GM18519 (cell line): ENCODE measurements at regions not wholly inside any gene's neighbourhood (a gene's known extent, or its start where the extent isn't known, plus 50 kb on each side); places are given as distances from the start of the nearest gene placed in this dataset.

ENCODE experiments used
- ATAC-seq: cut with Tn5 transposase; IDR thresholded peaks from one replicate; pipeline ENCODE4 v1.9.1; 2021; ENCODE audit warnings: mild to moderate bottlenecking, moderate library complexity; ENCODE audit not compliant: unreplicated experiment, low FRiP score

DNA sequence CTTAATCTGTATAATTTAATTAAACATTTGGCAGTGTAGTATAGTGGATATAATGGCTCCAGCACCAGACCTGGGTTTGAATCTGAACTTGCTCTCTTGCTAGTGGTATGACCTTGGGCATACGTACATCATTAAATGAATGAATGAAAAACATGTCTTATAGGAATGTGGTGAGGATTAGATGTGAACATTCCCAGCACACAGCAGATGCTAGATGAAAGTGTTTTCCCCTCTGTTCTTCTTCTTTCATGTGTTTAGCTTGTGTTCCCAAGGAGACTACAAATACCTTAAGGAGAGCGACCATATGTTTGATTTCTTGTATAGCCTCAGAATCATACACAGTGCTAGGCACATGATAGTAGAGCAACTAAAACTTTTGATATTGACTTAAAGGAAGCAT is 56.5 kb downstream of the CT47B1 start:
- ATAC-seq, result no peak

DNA sequence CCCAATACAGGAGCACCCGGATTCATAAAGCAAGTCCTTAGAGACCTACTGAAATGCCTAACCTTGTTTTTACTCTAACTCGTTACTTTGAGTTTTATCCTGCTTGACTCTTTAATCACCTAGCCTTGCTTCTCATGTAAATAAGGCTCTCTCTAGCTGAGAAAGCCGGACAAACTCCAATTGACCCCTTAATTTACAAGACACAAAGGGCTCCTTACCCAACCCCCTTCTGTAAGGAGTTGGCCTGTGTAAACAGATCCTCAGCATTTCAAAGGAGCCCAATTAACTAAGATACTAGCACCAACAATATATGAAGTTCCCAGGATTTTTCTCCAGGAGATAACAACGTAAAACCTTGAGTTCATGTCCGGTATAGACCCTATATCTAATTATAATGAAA is 61.7 kb downstream of the CT47B1 start:
- no peak for ATAC-seq

DNA sequence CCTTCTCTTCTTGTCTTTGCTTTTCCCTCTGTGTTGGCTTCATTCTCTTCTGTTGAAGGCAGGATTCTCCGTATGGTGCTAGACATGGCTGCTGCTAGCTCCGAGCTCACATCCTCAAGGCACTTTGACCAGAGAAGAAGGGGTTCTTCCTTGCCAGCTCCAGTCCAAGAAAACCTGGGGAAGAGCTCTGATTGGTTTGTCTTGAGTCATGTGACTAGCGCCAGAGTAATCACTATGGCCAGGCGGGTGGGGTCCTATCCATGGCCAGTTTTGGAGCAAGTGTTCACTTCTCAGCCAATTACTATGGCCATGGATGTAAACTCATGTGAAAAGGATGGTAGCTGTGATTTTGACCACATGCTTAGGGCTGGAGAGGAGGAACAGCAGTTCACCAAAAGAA is 74.2 kb downstream of the CT47B1 start:
- no peak for ATAC-seq

DNA sequence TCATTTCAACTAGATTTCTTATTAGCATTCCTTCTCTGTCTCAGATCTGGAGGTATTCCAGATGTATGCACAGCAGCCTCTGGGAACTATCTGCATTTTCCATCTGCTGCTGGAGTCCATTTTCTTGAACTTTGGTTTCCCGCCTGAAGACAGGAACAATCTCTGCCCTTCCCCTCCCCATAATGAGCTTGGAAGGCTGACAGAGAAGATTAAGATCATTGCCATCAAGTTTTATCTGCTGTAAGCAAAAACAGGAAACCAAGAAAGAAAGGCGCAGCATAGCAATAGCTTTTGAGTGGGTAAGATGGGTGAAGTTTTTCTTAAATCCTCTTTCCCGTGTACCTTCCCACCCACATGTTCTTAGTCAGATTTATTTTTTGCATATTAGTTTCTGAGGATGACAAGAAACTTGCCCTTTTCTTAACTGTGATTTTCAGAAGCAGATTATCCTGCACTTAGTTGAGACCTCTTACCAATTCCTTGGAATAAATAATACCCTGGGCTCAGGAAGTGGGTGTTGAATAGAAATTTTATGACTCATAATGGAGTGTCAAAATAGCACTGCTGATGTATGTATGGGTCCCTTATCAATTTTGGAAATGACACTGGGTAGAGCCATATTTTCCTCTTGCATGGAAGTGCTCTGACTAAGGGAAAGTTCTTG is 78.3 kb downstream of the CT47B1 start:
- ATAC-seq, result no peak

DNA sequence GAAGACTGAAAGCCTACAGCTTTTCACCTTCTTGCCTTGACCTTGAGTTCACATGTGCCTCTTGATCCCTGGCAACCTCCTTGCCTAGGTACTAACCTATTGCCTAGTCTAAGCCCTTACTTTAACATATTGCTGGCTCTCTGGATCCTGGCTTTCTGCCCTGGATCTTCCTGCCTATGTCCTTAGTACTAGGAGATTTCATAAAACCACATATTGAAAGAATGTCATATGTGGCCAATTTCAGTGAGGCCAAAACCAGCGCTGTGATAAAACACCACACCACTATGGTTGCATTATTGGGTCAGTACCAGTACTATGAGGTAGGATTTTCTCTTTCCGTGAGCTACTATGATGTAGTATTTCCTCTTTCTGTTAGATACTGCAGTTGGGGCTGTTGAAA is 80.4 kb downstream of the CT47B1 start:
- no peak for ATAC-seq

DNA sequence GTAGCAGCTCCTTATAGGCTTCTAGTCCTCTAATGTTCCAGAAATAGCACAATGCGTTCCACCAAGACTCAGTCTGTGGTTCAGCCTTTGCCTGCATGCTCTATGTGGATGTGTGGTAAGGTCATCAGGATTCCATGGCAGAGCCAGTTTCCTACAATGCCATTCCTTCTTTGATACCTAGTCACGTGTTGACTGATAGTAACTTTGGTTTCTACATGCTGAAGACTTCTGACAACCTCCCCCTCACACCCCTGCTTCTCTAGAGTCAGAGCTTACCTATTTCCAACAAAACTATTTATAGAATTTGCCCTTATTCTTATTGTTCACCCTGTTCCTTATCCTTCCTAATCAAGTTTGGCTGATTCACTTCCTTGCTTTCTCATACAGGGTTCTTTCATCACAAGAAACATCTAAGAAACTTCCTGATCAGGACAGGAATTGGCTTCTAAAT is 81.1 kb downstream of the CT47B1 start:
- ATAC-seq, result no peak

DNA sequence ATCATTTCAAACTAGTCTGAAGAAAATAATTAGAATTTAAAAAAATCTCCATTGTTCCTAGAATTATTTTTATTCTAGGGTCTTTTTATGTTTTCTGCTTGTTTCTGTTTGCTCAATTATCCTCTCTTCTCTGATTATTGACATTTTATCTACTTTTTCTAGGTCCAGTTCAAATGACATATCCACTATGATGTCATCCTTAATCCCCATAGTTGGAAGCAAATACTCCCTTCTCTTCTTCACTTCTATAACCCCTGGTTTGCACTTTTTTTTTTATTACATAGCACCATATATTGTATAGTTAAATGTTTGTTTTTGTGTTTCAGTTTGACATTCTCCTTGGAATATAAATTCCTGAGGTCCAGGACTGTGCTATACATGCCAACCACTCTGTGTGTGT is 82.6 kb downstream of the CT47B1 start:
- ATAC-seq, result no peak

DNA sequence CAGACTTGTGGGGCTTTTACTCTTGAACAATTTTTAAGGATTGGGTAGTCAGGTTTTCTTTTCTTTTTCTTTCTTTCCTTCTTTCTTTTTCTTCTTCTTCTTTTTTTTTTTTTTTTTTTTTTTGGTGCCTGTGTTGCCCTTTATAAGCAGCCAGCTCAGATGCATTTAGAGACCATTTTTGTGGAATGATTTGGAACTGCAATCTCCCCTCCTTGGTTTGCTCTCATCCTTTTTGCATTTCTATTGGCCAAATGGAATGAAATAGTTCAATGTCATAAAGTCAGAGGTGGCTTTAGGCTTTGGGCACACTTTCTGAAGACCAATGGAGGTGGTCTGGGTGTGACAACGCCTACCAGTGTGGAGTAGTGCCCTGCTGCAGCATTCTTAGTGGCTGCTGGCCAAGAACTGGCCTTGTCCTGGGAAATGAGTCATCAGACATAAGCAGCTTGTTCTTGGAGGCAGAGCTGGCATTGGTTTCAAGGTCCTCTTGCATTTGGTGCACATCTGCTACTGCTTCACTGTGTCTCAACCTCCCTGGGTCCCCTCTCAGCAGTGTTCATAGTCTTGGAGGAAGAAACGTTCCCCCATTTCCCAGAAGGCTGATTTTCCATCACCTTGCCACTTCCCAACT is 84.5 kb downstream of the CT47B1 start:
- no peak for ATAC-seq

DNA sequence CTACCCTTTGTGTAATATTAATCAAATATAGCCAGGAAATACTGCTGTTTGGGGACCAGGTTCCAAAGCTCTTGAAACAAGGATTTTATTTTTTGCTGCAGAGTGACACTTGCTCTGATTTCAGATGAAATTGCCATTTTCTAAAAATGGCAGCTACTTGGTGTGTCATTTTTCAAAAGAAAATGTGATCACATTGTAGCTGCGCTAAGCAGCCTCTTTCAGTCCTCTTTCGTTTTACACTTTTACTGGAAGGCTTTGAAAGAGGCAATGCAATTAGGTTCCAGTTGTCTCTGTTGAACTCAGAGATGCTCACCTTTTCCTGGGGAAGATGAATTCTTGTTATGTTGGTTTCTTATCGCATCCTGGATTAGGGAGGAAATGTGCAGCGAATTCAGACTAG is 85.1 kb downstream of the CT47B1 start:
- no peak for ATAC-seq

DNA sequence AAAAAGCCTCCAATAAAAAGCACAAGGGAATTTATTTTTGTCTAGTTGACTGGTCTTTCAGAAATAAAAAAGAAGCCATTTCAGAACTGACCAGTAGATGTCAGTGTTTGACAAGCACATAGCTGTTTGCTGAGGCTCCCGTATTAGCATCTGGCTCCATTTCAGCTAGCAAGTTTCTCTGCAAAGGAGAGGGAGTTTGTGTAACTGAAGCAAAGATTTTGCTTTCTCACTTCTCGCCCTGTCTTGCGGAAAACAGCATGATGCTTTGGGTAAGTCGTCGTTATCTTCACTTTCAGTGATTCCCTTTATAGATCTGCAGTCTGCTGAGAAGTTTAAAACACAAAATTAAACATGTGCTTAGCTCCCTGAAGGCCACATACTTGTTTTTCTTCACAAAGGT is 85.5 kb downstream of the CT47B1 start:
- ATAC-seq, result peak; percentile 69

DNA sequence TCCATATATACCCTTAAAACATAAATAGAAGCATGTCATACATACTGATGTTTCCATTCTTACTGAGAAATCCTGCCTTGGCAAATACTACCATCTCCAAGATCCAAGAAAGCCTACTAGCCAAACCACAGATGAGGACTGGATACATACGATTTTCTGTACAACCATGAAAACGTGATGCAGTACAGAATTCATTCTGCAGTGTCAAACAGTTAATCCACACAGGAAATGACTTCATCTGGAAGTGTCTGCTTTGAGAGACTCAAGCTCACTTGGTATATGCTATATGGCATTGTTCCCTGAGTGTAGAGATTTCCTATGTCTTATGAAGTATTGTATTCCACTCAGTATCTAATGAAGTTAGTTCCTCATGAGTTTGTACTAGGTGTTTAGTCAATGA is 94.3 kb downstream of the CT47B1 start:
- no peak for ATAC-seq

DNA sequence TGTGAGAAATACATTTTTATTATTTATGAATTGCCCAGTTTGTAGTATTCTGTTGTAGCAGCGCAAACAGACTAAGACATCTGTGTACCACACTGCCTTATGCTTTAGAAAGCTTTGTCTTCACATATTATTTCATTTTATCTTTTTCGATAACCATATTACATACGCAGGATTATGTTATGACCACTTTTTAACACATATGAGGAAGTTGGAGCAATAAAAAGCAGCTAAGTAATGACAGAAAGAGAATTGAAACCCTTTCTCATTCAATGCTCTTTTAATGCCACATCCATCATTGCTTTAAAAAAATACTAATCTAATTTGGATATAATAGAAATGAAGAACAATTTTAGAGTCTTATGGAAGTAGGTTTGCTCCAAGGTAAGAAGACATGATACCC is 99.7 kb downstream of the CT47B1 start:
- ATAC-seq, result no peak

DNA sequence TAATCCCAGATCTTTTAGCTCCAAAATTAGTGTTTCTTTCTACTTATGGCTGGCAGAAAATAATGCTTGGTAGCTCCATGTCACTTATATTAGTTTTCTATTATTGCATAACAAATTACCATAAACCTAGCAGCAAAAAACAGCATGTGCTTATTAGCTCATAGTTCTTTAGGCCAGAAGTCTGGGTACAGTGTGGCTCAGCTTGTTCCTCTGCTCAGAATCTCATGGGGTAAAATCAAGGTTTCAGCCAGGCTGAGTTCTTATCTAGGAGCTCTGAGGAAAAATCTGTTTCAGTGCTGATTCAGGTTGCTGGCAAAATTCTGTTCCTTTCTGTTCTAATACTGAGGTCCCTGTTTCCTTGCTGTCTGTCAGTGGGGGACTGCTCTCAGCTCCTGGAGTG is 101.1 kb downstream of the CT47B1 start:
- no peak for ATAC-seq

DNA sequence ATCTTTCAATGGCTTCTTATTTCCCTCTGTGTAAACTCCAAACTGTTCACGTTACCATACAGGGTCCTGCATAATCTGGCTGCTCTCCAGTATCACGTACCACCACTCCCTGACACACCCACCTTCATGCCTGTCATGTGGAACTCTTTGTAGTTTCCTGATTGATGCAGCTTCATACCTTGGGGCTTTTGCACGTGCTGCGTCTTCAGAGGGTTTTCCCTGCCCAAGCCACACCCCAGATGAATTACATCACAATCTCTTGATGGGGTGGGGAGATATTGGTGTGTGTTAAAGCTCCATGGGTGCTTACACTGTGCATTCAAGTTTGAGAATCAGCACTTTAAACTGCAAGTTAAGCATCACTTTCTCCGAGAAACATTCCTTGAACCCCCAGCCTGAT is 101.9 kb downstream of the CT47B1 start:
- ATAC-seq, result no peak

DNA sequence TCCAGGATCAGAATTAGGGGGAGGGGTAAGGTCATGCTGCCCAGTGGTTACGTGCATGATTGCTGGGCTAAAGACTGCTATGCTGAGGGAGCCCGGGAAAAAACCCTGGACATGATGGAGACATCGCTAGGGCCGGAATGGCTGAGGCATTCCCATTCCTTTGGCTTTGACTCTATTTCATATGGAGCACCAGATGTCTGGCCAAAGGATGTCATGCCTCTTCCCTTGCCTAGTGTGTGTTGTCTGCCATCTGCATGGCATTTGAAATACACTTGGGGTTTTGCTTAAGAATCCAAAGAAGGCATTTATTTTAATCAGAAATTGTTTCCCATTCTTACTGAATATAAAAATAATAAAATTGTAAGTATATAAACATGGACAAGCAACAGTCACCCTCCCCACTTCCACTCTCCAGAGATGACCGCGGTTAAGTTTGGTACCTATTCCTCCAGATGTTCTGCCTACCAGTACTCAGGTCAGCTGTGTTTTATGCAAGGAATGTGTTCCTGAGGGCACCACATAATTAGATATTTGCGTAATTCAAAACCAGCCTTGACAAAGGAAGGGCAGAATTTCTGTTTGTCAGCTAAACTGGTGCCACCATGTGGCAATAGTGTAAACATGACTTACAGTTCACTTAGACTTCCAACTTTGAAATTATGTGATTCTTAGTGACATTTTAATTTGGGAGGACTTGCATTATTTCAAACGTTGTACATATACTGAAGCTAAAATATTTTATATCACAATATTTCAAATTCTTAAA is 105.9 kb downstream of the CT47B1 start:
- ATAC-seq, result no peak

DNA sequence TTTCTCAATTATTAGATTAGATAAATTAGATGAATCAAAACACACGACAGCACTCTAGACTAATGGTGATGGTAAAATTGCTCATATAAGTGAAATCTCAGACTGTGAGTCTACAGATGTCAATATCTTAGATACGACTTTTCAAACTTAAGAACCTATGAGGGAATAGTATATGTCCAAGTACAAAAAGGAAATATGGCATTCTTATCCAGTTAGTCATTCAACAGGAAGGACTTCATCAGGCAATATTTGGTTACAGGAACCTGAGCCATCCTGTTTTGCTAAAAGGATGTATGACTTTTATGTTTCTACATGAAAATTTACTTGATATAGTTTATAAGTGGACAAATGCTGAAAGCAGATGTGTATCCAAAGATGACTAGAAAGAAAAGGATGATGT is 107.0 kb downstream of the CT47B1 start:
- ATAC-seq, result no peak

DNA sequence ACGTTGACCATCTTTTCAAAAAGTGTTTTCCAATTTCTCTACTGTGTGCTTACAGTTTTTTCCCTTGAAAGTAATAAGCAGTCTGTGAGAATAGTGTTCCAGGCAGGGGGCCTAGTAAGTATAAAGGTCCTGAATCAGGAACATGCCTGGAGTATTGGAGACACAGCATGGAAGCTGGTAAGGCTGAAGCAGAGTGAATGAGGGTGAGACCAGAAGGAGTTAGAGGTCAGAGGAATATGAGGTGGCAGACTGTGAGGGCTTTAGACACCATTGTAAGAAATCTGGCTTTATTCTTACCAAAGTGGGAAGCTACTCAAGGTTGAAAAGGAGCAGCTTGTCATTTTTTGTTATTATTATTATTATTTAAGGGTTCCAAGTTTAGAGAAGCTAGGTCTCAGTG is 107.4 kb downstream of the CT47B1 start:
- no peak for ATAC-seq

DNA sequence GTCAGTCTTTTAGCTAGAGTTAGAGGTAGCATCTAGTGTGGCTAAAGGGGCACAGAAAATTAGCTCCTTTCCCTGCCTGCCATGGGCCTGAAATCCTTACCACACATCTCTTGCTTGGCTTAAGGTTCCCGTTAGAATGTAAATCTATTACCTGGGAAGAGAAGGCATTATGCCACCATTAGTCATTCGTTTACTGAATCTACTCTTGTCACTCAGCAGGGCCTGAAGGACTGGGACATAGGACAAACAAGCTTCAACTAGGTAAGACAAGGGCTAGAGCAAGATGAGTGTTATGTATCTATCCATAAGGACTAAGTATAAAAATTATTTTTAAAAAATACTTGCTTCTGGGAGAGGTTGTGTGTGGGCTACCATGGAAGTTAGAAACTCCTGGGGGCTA is 112.4 kb downstream of the CT47B1 start:
- no peak for ATAC-seq

DNA sequence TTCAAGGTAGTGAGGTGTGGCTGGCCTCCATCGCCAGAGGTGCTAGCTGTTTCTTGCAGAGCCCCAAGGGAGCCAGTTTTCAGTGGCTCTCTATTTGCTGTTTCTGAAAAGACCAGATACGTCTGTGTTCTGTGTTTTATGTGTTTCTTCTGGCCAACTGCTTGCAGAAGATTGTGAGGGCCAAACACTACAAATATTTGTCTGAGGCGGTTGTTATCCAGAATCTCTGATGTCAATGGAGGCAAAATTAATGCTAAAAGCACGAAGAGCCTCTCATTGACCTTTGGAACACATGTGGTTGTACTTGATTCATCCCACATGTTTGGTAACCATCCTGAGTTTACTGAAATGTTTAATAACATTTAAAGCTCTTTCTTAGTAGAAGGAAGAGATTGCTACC is 113.9 kb downstream of the CT47B1 start:
- ATAC-seq, result no peak

DNA sequence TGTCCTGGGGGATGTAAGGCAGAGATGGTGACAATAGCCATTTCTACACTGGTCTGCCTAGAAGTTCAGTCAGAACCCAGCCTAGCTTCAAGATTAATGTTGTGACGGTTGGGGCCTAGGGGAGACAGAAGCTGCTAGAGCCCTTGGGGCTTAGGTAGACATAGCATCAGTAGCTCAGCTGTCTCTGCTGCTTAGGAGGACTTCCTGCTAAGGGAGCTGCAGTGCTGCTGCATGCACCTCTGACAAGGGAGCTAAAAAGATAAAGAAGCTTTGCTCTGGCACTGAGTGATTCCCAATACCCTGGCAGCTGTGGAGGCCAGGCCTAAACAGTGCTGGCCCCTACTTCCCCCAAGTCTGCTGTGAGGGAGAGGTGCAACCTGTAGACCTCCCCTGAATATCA is 116.0 kb downstream of the CT47B1 start:
- no peak for ATAC-seq

DNA sequence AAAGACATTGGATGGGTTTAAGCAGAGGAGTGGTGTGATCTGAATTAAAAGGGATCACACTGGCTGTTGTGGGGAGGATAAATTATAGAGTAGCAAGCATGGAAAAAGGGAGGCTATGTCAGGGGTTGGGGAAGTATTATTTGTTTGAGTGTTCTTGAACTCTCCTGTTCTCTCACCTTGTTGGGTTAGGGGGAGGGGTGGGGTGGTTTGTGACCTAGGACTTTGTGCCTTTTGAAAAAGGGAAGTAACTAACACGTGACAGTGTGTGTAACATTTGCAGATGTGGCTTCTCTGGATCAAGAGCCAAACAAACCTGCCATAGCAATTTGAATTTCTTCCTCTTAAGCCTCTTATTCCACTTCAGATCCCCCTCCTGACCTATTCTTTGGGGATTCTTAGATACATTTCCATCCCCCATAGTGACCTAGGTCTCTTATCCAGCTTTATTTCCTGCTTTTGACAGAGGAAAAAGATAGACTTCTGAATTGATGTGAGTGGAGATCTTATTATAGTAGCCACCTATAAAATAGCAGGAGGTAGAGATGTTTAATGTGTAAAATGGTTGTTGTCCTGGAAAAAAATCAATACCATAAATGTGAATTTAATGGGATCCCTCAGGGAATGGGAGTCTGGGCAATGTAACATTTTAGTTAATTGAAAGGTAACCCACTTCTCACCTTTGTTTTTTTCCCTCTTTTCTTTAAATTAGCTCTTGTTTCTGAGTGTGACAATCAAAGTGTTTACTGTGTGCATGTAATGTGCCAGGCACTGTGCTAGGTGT is 120.4 kb downstream of the CT47B1 start:
- ATAC-seq, result peak; percentile 43
